Endothelial cell of umbilical vein (primary cell): ENCODE measurements at regions not wholly inside any gene's neighbourhood (a gene's known extent, or its start where the extent isn't known, plus 50 kb on each side); places are given as distances from the start of the nearest gene placed in this dataset.

Source experiments
- BruUV-seq: library from RNA; stranded (reverse); fragments of 400-500 nt; replicated peaks from 2 replicates; lab custom pipeline; 2021; lab: Mats Ljungman, UMichigan
- CTCF ChIA-PET: fragments of 300-600, 350-600 bp; sonication (Branson Sonifier 250); formaldehyde crosslinking; loops from one replicate; lab custom pipeline; 2021; ENCODE audit warnings: antibody characterized with exemption, inconsistent platforms; lab: Charles Lee
- POLR2A ChIA-PET: fragments of 300-600, 350-600 bp; sonication (Branson Sonifier 250); formaldehyde crosslinking; loops from one replicate; lab custom pipeline; 2021; ENCODE audit warnings: antibody characterized with exemption, inconsistent platforms; lab: Charles Lee
- DNase-seq: peaks from one replicate; pipeline ENCODE4 v3.0.0-alpha.2; 2011; ENCODE audit warnings: low read depth, low spot score
- FAIRE-seq: peaks from 2 replicates; lab custom pipeline; 2011; peaks lifted over from hg19 to GRCh38; lab: Jason Lieb, UNC
- H2AFZ ChIP-seq: 2 replicates; pipeline ENCODE4 v1.6.0; 2012; ENCODE audit warnings: low read depth, low read length, control low read depth, inconsistent platforms
- H3K27ac ChIP-seq: 2 replicates; pipeline ENCODE4 v1.5.1; 2011; ENCODE audit warnings: low read depth, mild to moderate bottlenecking, control low read depth, low read length, moderate library complexity; ENCODE audit not compliant: insufficient read depth
- H3K27me3 ChIP-seq, 2 experiments: 2 replicates each; pipeline versions ENCODE4 v1.6.0 to v1.6.1; 2011; ENCODE audit warnings: low read length in 2 of 2, mixed read lengths in 1 of 2; ENCODE audit not compliant: control insufficient read depth in 2 of 2, insufficient read depth in 2 of 2
- H3K36me3 ChIP-seq, 2 experiments: 2 replicates in 1 of 2; 3 replicates in 1 of 2; pipeline ENCODE4 v1.5.1; 2011; ENCODE audit warnings: low read length in 2 of 2, mild to moderate bottlenecking in 1 of 2, moderate library complexity in 1 of 2; ENCODE audit not compliant: control insufficient read depth in 2 of 2, insufficient read depth in 2 of 2; ENCODE audit errors: extremely low read depth in 1 of 2
- H3K4me1 ChIP-seq: 3 replicates; pipeline ENCODE4 v1.5.1; 2011; ENCODE audit warnings: mild to moderate bottlenecking, low read length; ENCODE audit not compliant: control insufficient read depth, insufficient read depth; ENCODE audit errors: extremely low read depth
- H3K4me2 ChIP-seq: 2 replicates; pipeline ENCODE4 v1.6.1; 2011; ENCODE audit warnings: low read length, control low read depth, mixed read lengths; ENCODE audit not compliant: insufficient read depth
- H3K4me3 ChIP-seq, 3 experiments: fragments of 200-600 bp in 1 of 3; sonication (generic), shearing (Covaris generic) in 1 of 3; replicated peaks in 1 of 3; 2 replicates each; pipeline ENCODE4 v1.5.1; 2011 to 2016; ENCODE audit warnings: control low read depth in 3 of 3, low read length in 3 of 3, mild to moderate bottlenecking in 2 of 3, inconsistent platforms in 1 of 3, low read depth in 1 of 3, moderate library complexity in 1 of 3; ENCODE audit not compliant: insufficient read depth in 1 of 3
- H3K79me2 ChIP-seq: 2 replicates; pipeline ENCODE4 v1.6.0; 2012; ENCODE audit warnings: low read length, inconsistent platforms; ENCODE audit not compliant: control insufficient read depth, insufficient read depth
- H3K9ac ChIP-seq: replicated peaks from 2 replicates; pipeline ENCODE3; 2011; ENCODE audit warnings: low read length, control low read depth; ENCODE audit not compliant: insufficient read depth; ENCODE audit errors: extremely low read depth
- H3K9me1 ChIP-seq: replicated peaks from 3 replicates; pipeline ENCODE4 v1.6.0; 2011; ENCODE audit warnings: mild to moderate bottlenecking, low read length; ENCODE audit not compliant: control insufficient read depth, insufficient read depth; ENCODE audit errors: extremely low read depth
- H3K9me3 ChIP-seq: replicated peaks from 2 replicates; pipeline ENCODE4 v1.5.1; 2012; ENCODE audit warnings: low read length, inconsistent platforms; ENCODE audit not compliant: control insufficient read depth, insufficient read depth
- H4K20me1 ChIP-seq: replicated peaks from 2 replicates; pipeline ENCODE3; 2011; ENCODE audit warnings: mild to moderate bottlenecking, low read length; ENCODE audit not compliant: control insufficient read depth, insufficient read depth; ENCODE audit errors: extremely low read depth
- EZH2 ChIP-seq: IDR thresholded peaks from 2 replicates; pipeline ENCODE4 v1.6.1; 2012; ENCODE audit warnings: borderline replicate concordance, low read depth, mild to moderate bottlenecking, moderate library complexity, low read length, inconsistent platforms; ENCODE audit not compliant: severe bottlenecking
- FOS ChIP-seq: IDR thresholded peaks from 2 replicates; pipeline ENCODE4 v1.6.1; 2011; ENCODE audit warnings: mild to moderate bottlenecking, low read length, moderate library complexity, borderline replicate concordance; ENCODE audit not compliant: insufficient read depth
- GATA2 ChIP-seq: IDR thresholded peaks from 2 replicates; pipeline ENCODE4 v1.7.0; 2011; ENCODE audit warnings: low read depth, mild to moderate bottlenecking, moderate library complexity, mixed read lengths, low read length; ENCODE audit not compliant: insufficient read length, insufficient read depth
- JUN ChIP-seq: IDR thresholded peaks from 2 replicates; pipeline ENCODE4 v1.6.1; 2011; ENCODE audit warnings: borderline replicate concordance, low read depth; ENCODE audit not compliant: insufficient read length, insufficient read depth
- MYC ChIP-seq: IDR thresholded peaks from one replicate; pipeline ENCODE4 v1.6.1; 2011; ENCODE audit warnings: mild to moderate bottlenecking, low read depth, low read length
- POLR2A ChIP-seq: IDR thresholded peaks from 2 replicates; pipeline ENCODE4 v1.6.1; 2012; ENCODE audit warnings: low read depth, mild to moderate bottlenecking, control low read depth, low read length
- POLR2AphosphoS5 ChIP-seq: IDR thresholded peaks from 2 replicates; pipeline ENCODE4 v1.6.1; 2012; ENCODE audit warnings: low read depth, mild to moderate bottlenecking, control low read depth, low read length, moderate library complexity; ENCODE audit not compliant: insufficient read depth
- dilution Hi-C: fragments of 300-500 bp; cut with MboI; formaldehyde crosslinking; loops from one replicate; pipeline ENCODE4 v1.15.0; 2019; ENCODE audit warnings: low sequenced_read_pairs; ENCODE audit not compliant: extremely low pct_ligation_motif_present
- intact Hi-C: fragments of 100-400 bp; cut with micrococcal nuclease; formaldehyde crosslinking; loops from one replicate; pipeline ENCODE4 v1.10.0; 2022
- TF ChIP-seq, protein P1 (sequence below): IDR thresholded peaks from 2 replicates; pipeline ENCODE4 v1.6.1; 2011; ENCODE audit not compliant: insufficient read depth, insufficient read length
- TF ChIP-seq, protein P2 (sequence below), 2 donors: IDR thresholded peaks; 1 replicate in 1 of 2; 2 replicates in 1 of 2; pipeline ENCODE4 v1.5.1; 2011; ENCODE audit warnings: low read length in 2 of 2, mild to moderate bottlenecking in 2 of 2, moderate library complexity in 2 of 2, control low read depth in 1 of 2, inconsistent platforms in 1 of 2, low read depth in 1 of 2; ENCODE audit not compliant: insufficient read depth in 1 of 2; ENCODE audit errors: extremely low read depth in 1 of 2

DNA sequence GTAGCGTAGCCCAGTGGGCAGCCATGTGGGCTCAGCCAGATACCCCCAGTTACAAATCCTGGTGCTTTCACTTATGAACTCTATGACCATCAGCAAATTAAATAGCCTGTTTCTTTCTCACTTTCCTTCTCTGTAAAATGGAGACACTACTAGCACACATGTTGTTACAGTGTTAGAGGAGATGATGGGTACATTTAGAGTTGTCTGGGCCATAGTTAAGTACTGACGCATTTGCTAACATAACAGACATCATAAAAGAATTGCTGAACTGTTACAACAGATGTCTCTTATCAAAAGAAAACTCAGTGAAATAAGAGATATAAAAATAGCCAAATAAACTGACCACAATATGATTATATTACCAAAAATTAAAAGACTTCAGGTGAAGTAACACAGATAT, 69.9 kb upstream of the DOK5 start:
- DNase-seq (no peak), FAIRE-seq (no peak)
- ChIA-PET POLR2A (no interaction called here), CTCF (interaction anchor here (0.6 kb wide), 1 partner anchor 150 kb away, joined by 3 read pairs; no protein-coding TSS in a partner anchor)
- no peaks in the 10 kb centered on the region for H3K4me1 ChIP-seq
- TF ChIP-seq, protein P1, sequence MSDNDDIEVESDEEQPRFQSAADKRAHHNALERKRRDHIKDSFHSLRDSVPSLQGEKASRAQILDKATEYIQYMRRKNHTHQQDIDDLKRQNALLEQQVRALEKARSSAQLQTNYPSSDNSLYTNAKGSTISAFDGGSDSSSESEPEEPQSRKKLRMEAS: no peak
- TF ChIP-seq MYC: no peak
- TF ChIP-seq JUN: no peak
- no peak for TF ChIP-seq POLR2AphosphoS5
- no peaks in the 10 kb centered on the region for H3K9me1 ChIP-seq
- H4K20me1 ChIP-seq: no peaks in the 10 kb centered on the region
- no peaks in the 10 kb centered on the region for H3K79me2 ChIP-seq
- no peaks in the 10 kb centered on the region for H3K9me3 ChIP-seq
- H3K4me3 ChIP-seq: no peak overlapping the region
- no peak overlapping the region for H3K4me2 ChIP-seq
- intact Hi-C loops (no loop called here), dilution Hi-C loops (no loop called here)
- H3K27ac ChIP-seq: no peak overlapping the region
- H2AFZ ChIP-seq: no peak overlapping the region
- BruUV-seq: no TSS peak
- H3K36me3 ChIP-seq: no peaks in the 10 kb centered on the region
- no peak overlapping the region for H3K9ac ChIP-seq
- no peaks in the 10 kb centered on the region for H3K27me3 ChIP-seq

DNA sequence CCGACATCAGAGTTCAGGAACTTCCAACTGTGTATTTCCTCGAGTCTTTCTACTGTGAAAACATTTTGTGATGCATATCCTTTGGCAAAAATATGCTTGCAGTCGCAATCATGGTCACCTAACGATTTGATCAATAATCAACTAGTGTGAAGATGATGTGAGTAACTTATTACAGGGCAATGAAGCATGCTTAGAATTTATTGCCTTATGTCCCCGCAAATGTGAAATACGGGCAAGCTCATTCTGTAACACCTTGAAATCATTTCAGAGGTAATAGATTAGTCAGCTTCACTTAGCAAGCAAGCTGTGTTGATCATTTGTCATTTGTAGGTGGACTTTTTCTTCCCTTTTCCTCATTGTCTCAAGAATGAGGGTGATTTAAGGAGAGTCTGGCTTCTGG, 67.9 kb upstream of the DOK5 start:
- CTCF ChIA-PET: no interaction called here
- Histone ChIP-seq H3K27me3 (no peaks in the 10 kb centered on the region), H3K36me3 (no peaks in the 10 kb centered on the region), H3K9me3 (no peaks in the 10 kb centered on the region), H2AFZ (no peak overlapping the region), H3K9ac (no peak overlapping the region), H3K27ac (no peak overlapping the region), H3K79me2 (no peaks in the 10 kb centered on the region), H4K20me1 (no peaks in the 10 kb centered on the region), H3K9me1 (no peaks in the 10 kb centered on the region), H3K4me3 (no peak overlapping the region), H3K4me1 (no peaks in the 10 kb centered on the region), H3K4me2 (no peak overlapping the region)
- no TSS peak for BruUV-seq
- TF ChIP-seq POLR2A: no peak
- no peak for TF ChIP-seq FOS
- TF ChIP-seq GATA2: no peak
- TF ChIP-seq, protein P2, sequence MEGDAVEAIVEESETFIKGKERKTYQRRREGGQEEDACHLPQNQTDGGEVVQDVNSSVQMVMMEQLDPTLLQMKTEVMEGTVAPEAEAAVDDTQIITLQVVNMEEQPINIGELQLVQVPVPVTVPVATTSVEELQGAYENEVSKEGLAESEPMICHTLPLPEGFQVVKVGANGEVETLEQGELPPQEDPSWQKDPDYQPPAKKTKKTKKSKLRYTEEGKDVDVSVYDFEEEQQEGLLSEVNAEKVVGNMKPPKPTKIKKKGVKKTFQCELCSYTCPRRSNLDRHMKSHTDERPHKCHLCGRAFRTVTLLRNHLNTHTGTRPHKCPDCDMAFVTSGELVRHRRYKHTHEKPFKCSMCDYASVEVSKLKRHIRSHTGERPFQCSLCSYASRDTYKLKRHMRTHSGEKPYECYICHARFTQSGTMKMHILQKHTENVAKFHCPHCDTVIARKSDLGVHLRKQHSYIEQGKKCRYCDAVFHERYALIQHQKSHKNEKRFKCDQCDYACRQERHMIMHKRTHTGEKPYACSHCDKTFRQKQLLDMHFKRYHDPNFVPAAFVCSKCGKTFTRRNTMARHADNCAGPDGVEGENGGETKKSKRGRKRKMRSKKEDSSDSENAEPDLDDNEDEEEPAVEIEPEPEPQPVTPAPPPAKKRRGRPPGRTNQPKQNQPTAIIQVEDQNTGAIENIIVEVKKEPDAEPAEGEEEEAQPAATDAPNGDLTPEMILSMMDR (IDR thresholded peaks at IDR 0.05; ENCODE audit: extremely low read depth in 1 of 2, insufficient read depth in 1 of 2, low read depth in 1 of 2, low read length in 2 of 2): no peak
- no peak for TF ChIP-seq EZH2
- TF ChIP-seq MYC: no peak
- TF ChIP-seq, protein P1: no peak
- no peak for TF ChIP-seq JUN
- TF ChIP-seq POLR2AphosphoS5: no peak
- POLR2A ChIA-PET: no interaction called here
- DNase-seq (no peak), FAIRE-seq (no peak)
- intact Hi-C loops: no loop called here
- dilution Hi-C loops: no loop called here
